Lower leg skin (tissue), 3 donors: ENCODE measurements at regions not wholly inside any gene's neighbourhood (a gene's known extent, or its start where the extent isn't known, plus 50 kb on each side); places are given as distances from the start of the nearest gene placed in this dataset.
"Not testable (repeated sequence)": the region's sequence is repeated elsewhere in the genome, so short reads cannot be mapped to it uniquely, and the experiment has no call there.

ENCODE experiments used
- POLR2A ChIP-seq, 2 donors: fragments of 450-650 bp; IDR thresholded peaks; one replicate each; pipeline ENCODE4 v1.6.1; 2016 to 2017; ENCODE audit warnings: antibody characterized with exemption in 2 of 2, mild to moderate bottlenecking in 1 of 2, moderate library complexity in 1 of 2
- TF ChIP-seq, protein P1 (sequence below), 3 donors: fragments of 450-650 bp; IDR thresholded peaks; one replicate each; pipeline ENCODE4 v1.5.1; 2016; ENCODE audit warnings: antibody characterized with exemption in 3 of 3, mild to moderate bottlenecking in 3 of 3, moderate library complexity in 2 of 3

DNA sequence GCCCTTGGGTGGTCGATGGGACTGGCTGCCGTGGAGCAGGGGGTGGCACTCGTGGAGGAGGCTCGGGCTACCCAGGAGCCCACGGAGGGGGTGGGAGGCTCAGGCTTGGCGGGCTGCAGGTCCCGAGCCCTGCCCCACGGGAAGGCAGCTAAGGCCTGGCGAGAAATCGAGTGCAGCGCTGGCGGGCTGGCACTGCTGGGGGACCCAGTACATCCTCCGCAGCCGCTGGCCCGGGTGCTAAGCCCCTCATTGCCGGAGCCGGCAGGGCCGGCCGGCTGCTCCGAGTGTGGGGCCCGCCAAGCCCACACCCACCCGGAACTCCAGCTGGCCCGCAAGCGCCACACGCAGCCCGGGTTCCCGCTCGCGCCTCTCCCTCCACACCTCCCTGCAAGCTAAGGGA lies 435.6 kb downstream of the RWDD3 start:
- TF ChIP-seq, protein P1, sequence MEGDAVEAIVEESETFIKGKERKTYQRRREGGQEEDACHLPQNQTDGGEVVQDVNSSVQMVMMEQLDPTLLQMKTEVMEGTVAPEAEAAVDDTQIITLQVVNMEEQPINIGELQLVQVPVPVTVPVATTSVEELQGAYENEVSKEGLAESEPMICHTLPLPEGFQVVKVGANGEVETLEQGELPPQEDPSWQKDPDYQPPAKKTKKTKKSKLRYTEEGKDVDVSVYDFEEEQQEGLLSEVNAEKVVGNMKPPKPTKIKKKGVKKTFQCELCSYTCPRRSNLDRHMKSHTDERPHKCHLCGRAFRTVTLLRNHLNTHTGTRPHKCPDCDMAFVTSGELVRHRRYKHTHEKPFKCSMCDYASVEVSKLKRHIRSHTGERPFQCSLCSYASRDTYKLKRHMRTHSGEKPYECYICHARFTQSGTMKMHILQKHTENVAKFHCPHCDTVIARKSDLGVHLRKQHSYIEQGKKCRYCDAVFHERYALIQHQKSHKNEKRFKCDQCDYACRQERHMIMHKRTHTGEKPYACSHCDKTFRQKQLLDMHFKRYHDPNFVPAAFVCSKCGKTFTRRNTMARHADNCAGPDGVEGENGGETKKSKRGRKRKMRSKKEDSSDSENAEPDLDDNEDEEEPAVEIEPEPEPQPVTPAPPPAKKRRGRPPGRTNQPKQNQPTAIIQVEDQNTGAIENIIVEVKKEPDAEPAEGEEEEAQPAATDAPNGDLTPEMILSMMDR (IDR thresholded peaks at IDR 0.05) = not testable (repeated sequence)
- not testable (repeated sequence) for TF ChIP-seq POLR2A (IDR thresholded peaks at IDR 0.05)
